ENCODE measurements at regions not wholly inside any gene's neighbourhood (a gene's known extent, or its start where the extent isn't known, plus 50 kb on each side); places are given as distances from the start of the nearest gene placed in this dataset.

- TF ChIP-seq, protein P1, sequence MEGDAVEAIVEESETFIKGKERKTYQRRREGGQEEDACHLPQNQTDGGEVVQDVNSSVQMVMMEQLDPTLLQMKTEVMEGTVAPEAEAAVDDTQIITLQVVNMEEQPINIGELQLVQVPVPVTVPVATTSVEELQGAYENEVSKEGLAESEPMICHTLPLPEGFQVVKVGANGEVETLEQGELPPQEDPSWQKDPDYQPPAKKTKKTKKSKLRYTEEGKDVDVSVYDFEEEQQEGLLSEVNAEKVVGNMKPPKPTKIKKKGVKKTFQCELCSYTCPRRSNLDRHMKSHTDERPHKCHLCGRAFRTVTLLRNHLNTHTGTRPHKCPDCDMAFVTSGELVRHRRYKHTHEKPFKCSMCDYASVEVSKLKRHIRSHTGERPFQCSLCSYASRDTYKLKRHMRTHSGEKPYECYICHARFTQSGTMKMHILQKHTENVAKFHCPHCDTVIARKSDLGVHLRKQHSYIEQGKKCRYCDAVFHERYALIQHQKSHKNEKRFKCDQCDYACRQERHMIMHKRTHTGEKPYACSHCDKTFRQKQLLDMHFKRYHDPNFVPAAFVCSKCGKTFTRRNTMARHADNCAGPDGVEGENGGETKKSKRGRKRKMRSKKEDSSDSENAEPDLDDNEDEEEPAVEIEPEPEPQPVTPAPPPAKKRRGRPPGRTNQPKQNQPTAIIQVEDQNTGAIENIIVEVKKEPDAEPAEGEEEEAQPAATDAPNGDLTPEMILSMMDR (IDR thresholded peaks at IDR 0.05; ENCODE audit: extremely low read depth in 1 of 2, insufficient read depth in 1 of 2, low read depth in 1 of 2, low read length in 2 of 2) = no peak
- TF ChIP-seq EZH2 (IDR thresholded peaks at IDR 0.05; ENCODE audit: borderline replicate concordance, low read depth, low read length, severe bottlenecking) (no peak), POLR2AphosphoS5 (IDR thresholded peaks at IDR 0.05; ENCODE audit: insufficient read depth, low read depth, low read length) (no peak), POLR2A (IDR thresholded peaks at IDR 0.05; ENCODE audit: low read depth, low read length) (no peak), JUN (IDR thresholded peaks at IDR 0.05; ENCODE audit: borderline replicate concordance, insufficient read depth, insufficient read length, low read depth) (no peak), GATA2 (IDR thresholded peaks at IDR 0.05; ENCODE audit: insufficient read depth, insufficient read length, low read depth, low read length) (no peak)
- TF ChIP-seq, protein P2, sequence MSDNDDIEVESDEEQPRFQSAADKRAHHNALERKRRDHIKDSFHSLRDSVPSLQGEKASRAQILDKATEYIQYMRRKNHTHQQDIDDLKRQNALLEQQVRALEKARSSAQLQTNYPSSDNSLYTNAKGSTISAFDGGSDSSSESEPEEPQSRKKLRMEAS (IDR thresholded peaks at IDR 0.05; ENCODE audit: insufficient read depth, insufficient read length) = no peak
Measured at GRCh38 chr5:34576891-34577666, 79.0 kb upstream of the RAI14 start.
